Astrocyte of the hippocampus (primary cell): ENCODE measurements at regions not wholly inside any gene's neighbourhood (a gene's known extent, or its start where the extent isn't known, plus 50 kb on each side); places are given as distances from the start of the nearest gene placed in this dataset.

Source experiments
- DNase-seq: peaks from one replicate; pipeline ENCODE4 v3.0.0; 2011; ENCODE audit warnings: low read depth, low spot score

GRCh38 chr11:95549301-95549700, 240.3 kb downstream of the FAM76B start:
- no peak for DNase-seq

- DNase-seq = no peak
Measured at GRCh38 chr11:95548416-95548815, 241.2 kb downstream of the FAM76B start.

- DNase-seq = no peak
Measured at GRCh38 chr11:95547976-95548375, 241.6 kb downstream of the FAM76B start.

- no peak for DNase-seq
Measured at GRCh38 chr11:95547186-95547585, 242.4 kb downstream of the FAM76B start.

GRCh38 chr11:95545116-95545875, 244.3 kb downstream of the FAM76B start:
- DNase-seq = no peak

GRCh38 chr11:95544095-95544856, 245.3 kb downstream of the FAM76B start:
- no peak for DNase-seq

GRCh38 chr11:95542868-95543551, 246.6 kb downstream of the FAM76B start:
- no peak for DNase-seq

GRCh38 chr11:95541715-95542114, 247.9 kb downstream of the FAM76B start:
- no peak for DNase-seq

GRCh38 chr11:95536047-95536690, 253.4 kb downstream of the FAM76B start:
- DNase-seq = peak; percentile 54

GRCh38 chr11:95534809-95535208, 254.8 kb downstream of the FAM76B start:
- DNase-seq = no peak

- DNase-seq = no peak
Measured at GRCh38 chr11:95534226-95534625, 255.4 kb downstream of the FAM76B start.

GRCh38 chr11:95531116-95531515, 258.5 kb downstream of the FAM76B start:
- no peak for DNase-seq

GRCh38 chr11:95524314-95525036, 265.1 kb downstream of the FAM76B start:
- no peak for DNase-seq

- no peak for DNase-seq
Measured at GRCh38 chr11:95522874-95523273, 266.7 kb downstream of the FAM76B start.

GRCh38 chr11:95521862-95522261, 267.7 kb downstream of the FAM76B start:
- DNase-seq = no peak

GRCh38 chr11:95521133-95521542, 268.4 kb downstream of the FAM76B start:
- peak; percentile 79 for DNase-seq

GRCh38 chr11:95520369-95521132, 269.0 kb downstream of the FAM76B start:
- no peak for DNase-seq

- no peak for DNase-seq
Measured at GRCh38 chr11:95519912-95520311, 269.7 kb downstream of the FAM76B start.

GRCh38 chr11:95517453-95517852, 272.1 kb downstream of the FAM76B start:
- no peak for DNase-seq

GRCh38 chr11:95516786-95517185, 272.8 kb downstream of the FAM76B start:
- no peak for DNase-seq

- DNase-seq = no peak
Measured at GRCh38 chr11:95516175-95516574, 273.4 kb downstream of the FAM76B start.
